ENCODE measurements at regions not wholly inside any gene's neighbourhood (a gene's known extent, or its start where the extent isn't known, plus 50 kb on each side); places are given as distances from the start of the nearest gene placed in this dataset.

DNA sequence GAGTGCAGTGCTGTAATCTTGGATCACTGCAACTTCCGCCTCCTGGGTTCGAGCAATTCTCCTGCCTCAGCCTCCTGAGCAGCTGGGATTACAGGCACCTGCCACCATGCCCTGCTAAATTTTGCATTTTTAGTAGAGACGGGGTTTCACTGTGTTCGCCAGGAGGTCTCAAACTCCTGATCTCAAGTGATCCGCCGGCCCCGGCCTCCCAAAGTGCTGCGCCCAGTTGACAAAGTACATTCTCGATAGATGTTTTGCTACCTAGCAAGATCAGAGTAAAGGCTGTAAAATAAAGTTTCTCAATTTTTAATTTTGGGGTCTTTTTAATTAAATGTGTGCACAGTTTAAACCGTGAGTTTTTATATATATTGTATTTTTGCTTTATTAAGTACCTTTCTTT, 248.9 kb downstream of the CCER1 start:
- Histone ChIP-seq H2AFZ (ENCODE audit: control insufficient read depth, low read depth, low read length) (no peak overlapping the region), H3K79me2 (ENCODE audit: control insufficient read depth, insufficient read depth, low read length) (no peaks in the 10 kb centered on the region), H4K20me1 (ENCODE audit: control insufficient read depth, insufficient read depth) (no peaks in the 10 kb centered on the region), H3K4me1 (ENCODE audit: control insufficient read depth, insufficient read depth, low read length) (no peaks in the 10 kb centered on the region), H3K4me2 (ENCODE audit: control insufficient read depth, insufficient read depth) (no peak overlapping the region), H3K9ac (ENCODE audit: control insufficient read depth, insufficient read depth, low read length) (no peak overlapping the region), H3K27ac (ENCODE audit: control insufficient read depth, insufficient read depth) (no peak overlapping the region), H3K27me3 (replicated peaks in 1 of 2; ENCODE audit: control insufficient read depth in 2 of 2, insufficient read depth in 2 of 2, low read length in 1 of 2) (no peaks in the 10 kb centered on the region; a peak in 1 of 4 replicates), H3K36me3 (ENCODE audit: control insufficient read depth in 2 of 2, insufficient read depth in 2 of 2, low read length in 1 of 2) (no peaks in the 10 kb centered on the region), H3K9me3 (replicated peaks; ENCODE audit: control insufficient read depth, insufficient read depth, low read length) (no peaks in the 10 kb centered on the region), H3K4me3 (no peak overlapping the region)
- TF ChIP-seq ZNF274 (IDR thresholded peaks at IDR 0.05; ENCODE audit: insufficient read depth, insufficient read length) = no peak
- TF ChIP-seq CREM (IDR thresholded peaks at IDR 0.05; ENCODE audit: low read depth) = no peak
- no peak for TF ChIP-seq SMC3 (IDR thresholded peaks at IDR 0.05; ENCODE audit: borderline replicate concordance, low read length)
- no peak for TF ChIP-seq RBBP5 (conservative IDR thresholded peaks at IDR 0.05)
- no peak for TF ChIP-seq SP1 (IDR thresholded peaks at IDR 0.05; ENCODE audit: low read depth, low read length)
- no peak for TF ChIP-seq TCF7 (IDR thresholded peaks at IDR 0.05; ENCODE audit: borderline replicate concordance)
- TF ChIP-seq STAT3 (IDR thresholded peaks at IDR 0.05; ENCODE audit: low read depth, low read length) = no peak
- TF ChIP-seq ETV6 (conservative IDR thresholded peaks at IDR 0.05 in 1 of 2, IDR thresholded peaks at IDR 0.05 in 1 of 2; ENCODE audit: borderline replicate concordance in 1 of 2, low read depth in 1 of 2) = no peak
- TF ChIP-seq NR2C2 (IDR thresholded peaks at IDR 0.05; ENCODE audit: borderline replicate concordance, control insufficient read depth, insufficient read length, low read depth) = no peak
- TF ChIP-seq PBX3 (IDR thresholded peaks at IDR 0.05; ENCODE audit: insufficient replicate concordance, low read depth, low read length) = no peak
- no peak for TF ChIP-seq CREB1 (IDR thresholded peaks at IDR 0.05; ENCODE audit: low read depth)
- TF ChIP-seq, protein P1, sequence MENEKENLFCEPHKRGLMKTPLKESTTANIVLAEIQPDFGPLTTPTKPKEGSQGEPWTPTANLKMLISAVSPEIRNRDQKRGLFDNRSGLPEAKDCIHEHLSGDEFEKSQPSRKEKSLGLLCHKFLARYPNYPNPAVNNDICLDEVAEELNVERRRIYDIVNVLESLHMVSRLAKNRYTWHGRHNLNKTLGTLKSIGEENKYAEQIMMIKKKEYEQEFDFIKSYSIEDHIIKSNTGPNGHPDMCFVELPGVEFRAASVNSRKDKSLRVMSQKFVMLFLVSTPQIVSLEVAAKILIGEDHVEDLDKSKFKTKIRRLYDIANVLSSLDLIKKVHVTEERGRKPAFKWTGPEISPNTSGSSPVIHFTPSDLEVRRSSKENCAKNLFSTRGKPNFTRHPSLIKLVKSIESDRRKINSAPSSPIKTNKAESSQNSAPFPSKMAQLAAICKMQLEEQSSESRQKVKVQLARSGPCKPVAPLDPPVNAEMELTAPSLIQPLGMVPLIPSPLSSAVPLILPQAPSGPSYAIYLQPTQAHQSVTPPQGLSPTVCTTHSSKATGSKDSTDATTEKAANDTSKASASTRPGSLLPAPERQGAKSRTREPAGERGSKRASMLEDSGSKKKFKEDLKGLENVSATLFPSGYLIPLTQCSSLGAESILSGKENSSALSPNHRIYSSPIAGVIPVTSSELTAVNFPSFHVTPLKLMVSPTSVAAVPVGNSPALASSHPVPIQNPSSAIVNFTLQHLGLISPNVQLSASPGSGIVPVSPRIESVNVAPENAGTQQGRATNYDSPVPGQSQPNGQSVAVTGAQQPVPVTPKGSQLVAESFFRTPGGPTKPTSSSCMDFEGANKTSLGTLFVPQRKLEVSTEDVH (IDR thresholded peaks at IDR 0.05; ENCODE audit: low read depth, partially characterized antibody) = no peak
- TF ChIP-seq SPI1 (IDR thresholded peaks at IDR 0.05; ENCODE audit: borderline replicate concordance, insufficient read depth, low read depth, low read length) = no peak
- TF ChIP-seq RELA (IDR thresholded peaks at IDR 0.05; ENCODE audit: borderline replicate concordance, partially characterized antibody) = no peak
- TF ChIP-seq ATF3 (IDR thresholded peaks at IDR 0.05; ENCODE audit: borderline replicate concordance, extremely low read depth, low read depth, low read length) = no peak
- no peak for TF ChIP-seq GATAD2B (conservative IDR thresholded peaks at IDR 0.05; ENCODE audit: low read depth)
- TF ChIP-seq, protein P2, sequence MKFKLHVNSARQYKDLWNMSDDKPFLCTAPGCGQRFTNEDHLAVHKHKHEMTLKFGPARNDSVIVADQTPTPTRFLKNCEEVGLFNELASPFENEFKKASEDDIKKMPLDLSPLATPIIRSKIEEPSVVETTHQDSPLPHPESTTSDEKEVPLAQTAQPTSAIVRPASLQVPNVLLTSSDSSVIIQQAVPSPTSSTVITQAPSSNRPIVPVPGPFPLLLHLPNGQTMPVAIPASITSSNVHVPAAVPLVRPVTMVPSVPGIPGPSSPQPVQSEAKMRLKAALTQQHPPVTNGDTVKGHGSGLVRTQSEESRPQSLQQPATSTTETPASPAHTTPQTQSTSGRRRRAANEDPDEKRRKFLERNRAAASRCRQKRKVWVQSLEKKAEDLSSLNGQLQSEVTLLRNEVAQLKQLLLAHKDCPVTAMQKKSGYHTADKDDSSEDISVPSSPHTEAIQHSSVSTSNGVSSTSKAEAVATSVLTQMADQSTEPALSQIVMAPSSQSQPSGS (IDR thresholded peaks at IDR 0.05; ENCODE audit: low read length) = no peak
- no peak for ATAC-seq
- no peak for FAIRE-seq
- WGBS (ENCODE audit: insufficient coverage, insufficient replicate concordance, low lambda C conversion rate, missing lambda C conversion rate) = 49% methylated on average over 10 of the region's 10 CpGs
- ChIA-PET SMC1A (ENCODE audit: uncharacterized antibody, unreplicated experiment) (no interaction called here), POLR2A (no interaction called here), RAD21 (ENCODE audit: unreplicated experiment) (no interaction called here), CTCF (no interaction called here)
- no TSS peak for BruUV-seq (replicated peaks)
- in situ Hi-C loops (cut with MboI) = no loop called here
- no peak for DNase-seq (ENCODE audit: low read depth, low spot score)
- intact Hi-C loops (cut with micrococcal nuclease; ENCODE audit: unreplicated experiment) = no loop called here

Data from GM12878 (cell line).